Ammon's horn (tissue), 1 donor: ENCODE measurements at regions not wholly inside any gene's neighbourhood (a gene's known extent, or its start where the extent isn't known, plus 50 kb on each side); places are given as distances from the start of the nearest gene placed in this dataset.

ENCODE experiments used
- DNase-seq: peaks from one replicate; pipeline ENCODE4 v3.0.0-alpha.2; 2016; ENCODE audit warnings: low spot score

- DNase-seq: no peak
Observed at GRCh38 chr20:53837126-53837826, 233.1 kb downstream of the BCAS1 start.

- DNase-seq: no peak
Observed at GRCh38 chr20:53834749-53835148, 235.6 kb downstream of the BCAS1 start.

- no peak for DNase-seq
Observed at GRCh38 chr20:53834062-53834442, 236.3 kb downstream of the BCAS1 start.

- DNase-seq: peak; percentile 21
Observed at GRCh38 chr20:53833333-53834061, 236.9 kb downstream of the BCAS1 start.

GRCh38 chr20:53832499-53832898 lies 237.9 kb downstream of the BCAS1 start:
- DNase-seq: no peak

- no peak for DNase-seq
Observed at GRCh38 chr20:53831812-53832211, 238.2 kb upstream of the ZNF217 start.

DNA sequence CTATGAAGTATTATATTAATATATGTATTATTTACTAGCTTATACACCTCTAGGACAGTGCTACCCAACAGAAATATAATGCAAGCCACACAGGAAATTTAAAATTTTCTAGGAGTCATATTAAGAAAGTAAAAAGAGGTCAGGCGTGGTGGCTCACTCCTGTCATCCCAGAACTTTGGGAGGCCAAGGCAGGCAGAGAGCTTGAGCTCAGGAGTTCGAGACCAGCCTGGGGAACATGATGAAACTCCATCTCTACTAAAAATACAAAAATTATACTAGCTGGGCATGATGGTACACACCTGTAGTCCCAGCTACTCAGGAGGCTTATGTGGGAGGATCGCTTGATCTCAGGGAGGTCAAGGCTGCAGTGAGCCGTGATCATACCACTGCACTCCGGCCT lies 237.6 kb upstream of the ZNF217 start:
- DNase-seq: no peak

- no peak for DNase-seq
Observed at GRCh38 chr20:53829724-53830521, 236.3 kb upstream of the ZNF217 start.

DNA sequence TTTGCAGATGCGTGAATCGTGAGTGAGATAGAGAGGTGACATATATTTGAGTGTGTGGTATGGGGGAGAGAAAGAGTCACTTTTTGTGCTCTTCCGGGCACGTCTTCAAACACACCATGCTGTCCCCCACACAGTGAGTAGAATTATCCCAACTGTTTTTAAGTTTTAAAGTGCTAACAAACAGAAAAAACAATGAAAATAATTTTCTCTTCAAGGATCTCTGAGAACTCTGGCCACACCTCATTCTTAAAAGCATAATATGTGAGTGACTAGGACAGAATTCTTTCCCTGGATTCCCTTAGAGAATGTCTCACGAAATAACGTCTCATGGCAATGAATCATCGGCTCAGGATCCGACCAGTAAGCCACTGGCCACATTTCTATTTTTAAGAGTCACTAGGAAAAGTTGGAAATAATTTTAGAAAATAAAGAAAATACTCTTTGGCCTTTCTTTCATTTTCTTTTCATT lies 235.7 kb upstream of the ZNF217 start:
- DNase-seq: no peak

DNA sequence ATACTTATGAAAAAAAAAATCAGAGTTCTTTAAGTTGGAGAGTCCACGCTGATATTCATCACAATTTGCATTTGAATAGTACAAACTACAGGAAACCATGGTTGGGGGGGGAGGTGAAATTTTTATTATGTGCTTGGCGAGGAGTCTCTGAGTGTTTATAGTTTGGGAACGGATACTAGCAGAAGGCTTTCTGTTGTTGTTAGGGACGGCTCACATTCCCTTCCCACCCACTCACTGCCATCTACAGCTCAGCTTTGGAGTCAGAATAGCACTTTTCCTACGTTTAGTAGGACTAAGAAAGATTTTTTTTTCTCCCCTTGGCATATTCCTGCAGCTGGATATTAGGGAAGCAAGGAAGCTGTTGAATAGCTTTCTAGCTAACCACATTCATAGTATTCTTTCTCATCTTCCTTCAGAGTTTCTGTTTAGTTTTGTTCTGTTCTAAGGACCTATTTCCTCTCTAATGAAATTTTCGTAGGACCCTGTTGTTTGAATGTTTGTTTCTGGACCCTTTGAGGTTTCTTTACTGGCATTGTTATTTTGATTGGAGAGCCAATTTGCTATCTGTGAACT lies 235.1 kb upstream of the ZNF217 start:
- peak; percentile 79 for DNase-seq

GRCh38 chr20:53828088-53828681 lies 234.5 kb upstream of the ZNF217 start:
- DNase-seq: peak; percentile 41

GRCh38 chr20:53827292-53828087 lies 233.9 kb upstream of the ZNF217 start:
- DNase-seq: no peak

DNA sequence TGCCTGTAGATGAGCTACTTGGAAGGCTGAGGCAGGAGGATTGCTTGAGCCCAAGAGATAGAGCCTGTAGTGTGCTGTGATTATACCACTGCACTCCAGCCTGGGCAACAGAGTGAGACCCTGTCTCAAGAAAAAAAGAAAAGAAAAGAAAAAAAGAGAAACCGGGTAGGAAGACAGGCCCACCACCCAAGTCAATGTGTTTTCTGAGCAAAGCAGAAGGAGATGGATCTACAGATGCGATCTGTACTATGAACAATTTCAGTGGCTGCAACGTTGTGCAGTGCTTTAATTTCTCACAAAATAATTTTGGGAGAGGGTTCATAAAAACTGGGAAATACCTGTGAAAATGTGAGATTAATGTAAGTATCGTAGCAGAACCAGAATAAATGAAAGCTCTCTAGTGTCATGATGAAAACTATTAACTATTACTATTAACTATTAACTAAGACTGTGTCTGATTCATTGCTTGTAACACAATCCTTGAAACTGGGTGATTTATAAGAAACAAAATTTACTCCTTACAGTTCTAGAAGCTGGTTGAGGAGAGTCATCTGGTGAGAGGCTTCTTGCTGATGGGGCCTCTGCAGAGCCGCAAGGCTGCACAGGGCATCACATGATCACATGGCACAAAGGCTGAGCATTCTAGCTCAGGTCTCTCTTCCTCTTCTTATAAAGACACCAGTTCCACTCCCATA lies 233.1 kb upstream of the ZNF217 start:
- peak; percentile 43 for DNase-seq

DNA sequence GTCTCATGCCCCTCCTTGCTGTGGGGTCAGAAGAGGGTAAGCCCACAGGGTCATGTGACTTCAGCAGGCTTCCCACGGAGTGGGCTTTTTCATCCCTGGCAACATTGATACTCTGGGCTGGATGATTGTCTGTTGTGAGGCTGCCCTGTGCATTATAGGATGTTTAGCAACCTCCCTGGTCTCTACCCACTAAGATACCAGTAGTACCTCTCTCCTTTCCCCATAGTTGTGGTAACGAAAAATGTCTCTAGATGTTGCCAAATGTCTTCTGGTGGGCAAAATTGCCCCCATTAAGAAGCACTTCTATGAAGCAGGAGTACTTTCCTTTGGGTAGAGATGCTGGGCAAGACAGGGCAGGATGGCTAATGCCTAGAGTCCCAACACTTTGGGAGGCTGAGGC lies 232.5 kb upstream of the ZNF217 start:
- DNase-seq: no peak

- DNase-seq: no peak
Observed at GRCh38 chr20:53825282-53825681, 231.6 kb upstream of the ZNF217 start.

- no peak for DNase-seq
Observed at GRCh38 chr20:53824779-53825178, 231.1 kb upstream of the ZNF217 start.

- no peak for DNase-seq
Observed at GRCh38 chr20:53823121-53823764, 229.6 kb upstream of the ZNF217 start.

DNA sequence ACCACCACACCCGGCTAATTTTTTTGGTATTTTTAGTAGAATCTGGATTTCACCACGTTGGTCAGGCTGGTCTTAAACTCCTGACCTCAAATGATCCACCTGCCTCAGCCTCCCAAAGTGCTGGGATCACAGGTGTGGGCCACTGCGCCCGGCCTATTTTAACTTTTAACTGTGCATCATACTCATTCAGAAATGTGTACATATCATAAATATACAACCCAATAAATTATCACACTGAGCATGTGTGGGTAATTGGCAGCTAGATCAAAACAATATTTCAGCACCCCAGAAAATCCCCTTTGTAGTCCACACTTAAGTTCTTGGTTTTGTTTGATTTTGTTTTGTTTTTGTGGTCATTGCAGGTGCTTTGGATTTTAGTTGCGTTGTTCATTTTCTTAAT lies 228.9 kb upstream of the ZNF217 start:
- no peak for DNase-seq

DNA sequence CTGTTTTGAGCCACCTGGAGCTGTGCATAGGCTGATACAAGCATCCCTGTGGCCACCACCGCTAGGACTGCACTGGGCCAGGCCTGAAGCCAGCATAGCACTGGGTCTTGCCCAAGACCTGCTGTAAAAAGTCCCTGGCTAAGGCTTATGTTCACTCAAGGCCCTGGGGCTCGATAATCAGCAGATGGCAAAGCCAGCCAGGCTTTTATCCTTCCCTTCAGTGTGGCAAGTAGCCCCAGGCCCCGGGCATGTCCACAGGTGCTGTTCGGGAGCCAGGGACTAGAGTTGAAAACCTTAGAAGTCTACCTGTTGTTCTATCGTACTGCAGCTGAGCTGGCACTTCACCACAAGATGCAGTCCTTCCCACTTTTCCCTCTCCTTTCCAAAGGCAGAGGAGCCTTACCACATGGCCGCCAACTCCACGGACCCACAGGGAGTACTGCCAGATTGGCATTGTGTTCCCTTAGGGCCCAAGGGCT lies 226.4 kb upstream of the ZNF217 start:
- DNase-seq: no peak
